ENCODE measurements at regions not wholly inside any gene's neighbourhood (a gene's known extent, or its start where the extent isn't known, plus 50 kb on each side); places are given as distances from the start of the nearest gene placed in this dataset.

GRCh38 chr17:404703-405102 lies 52.1 kb upstream of the RPH3AL start:
- Histone ChIP-seq H3K4me3 (no peak overlapping the region), H3K27ac (no peak overlapping the region)
- TF ChIP-seq, protein P1, sequence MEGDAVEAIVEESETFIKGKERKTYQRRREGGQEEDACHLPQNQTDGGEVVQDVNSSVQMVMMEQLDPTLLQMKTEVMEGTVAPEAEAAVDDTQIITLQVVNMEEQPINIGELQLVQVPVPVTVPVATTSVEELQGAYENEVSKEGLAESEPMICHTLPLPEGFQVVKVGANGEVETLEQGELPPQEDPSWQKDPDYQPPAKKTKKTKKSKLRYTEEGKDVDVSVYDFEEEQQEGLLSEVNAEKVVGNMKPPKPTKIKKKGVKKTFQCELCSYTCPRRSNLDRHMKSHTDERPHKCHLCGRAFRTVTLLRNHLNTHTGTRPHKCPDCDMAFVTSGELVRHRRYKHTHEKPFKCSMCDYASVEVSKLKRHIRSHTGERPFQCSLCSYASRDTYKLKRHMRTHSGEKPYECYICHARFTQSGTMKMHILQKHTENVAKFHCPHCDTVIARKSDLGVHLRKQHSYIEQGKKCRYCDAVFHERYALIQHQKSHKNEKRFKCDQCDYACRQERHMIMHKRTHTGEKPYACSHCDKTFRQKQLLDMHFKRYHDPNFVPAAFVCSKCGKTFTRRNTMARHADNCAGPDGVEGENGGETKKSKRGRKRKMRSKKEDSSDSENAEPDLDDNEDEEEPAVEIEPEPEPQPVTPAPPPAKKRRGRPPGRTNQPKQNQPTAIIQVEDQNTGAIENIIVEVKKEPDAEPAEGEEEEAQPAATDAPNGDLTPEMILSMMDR (IDR thresholded peaks at IDR 0.05) = no peak
- no peak for DNase-seq (ENCODE audit: low spot score)
